HG02571 (cell line): ENCODE measurements at regions not wholly inside any gene's neighbourhood (a gene's known extent, or its start where the extent isn't known, plus 50 kb on each side); places are given as distances from the start of the nearest gene placed in this dataset.
"Not testable (repeated sequence)": the region's sequence is repeated elsewhere in the genome, so short reads cannot be mapped to it uniquely, and the experiment has no call there.

ENCODE experiments used
- ATAC-seq: cut with Tn5 transposase; IDR thresholded peaks from one replicate; pipeline ENCODE4 v1.9.1; 2021; ENCODE audit warnings: mild to moderate bottlenecking, moderate library complexity; ENCODE audit not compliant: unreplicated experiment

- no peak for ATAC-seq
Observed at GRCh38 chr11:90635886-90636285, 413.0 kb upstream of the CHORDC1 start.

- ATAC-seq: no peak
Observed at GRCh38 chr11:90635151-90635550, 412.3 kb upstream of the CHORDC1 start.

GRCh38 chr11:90630176-90630575 is 407.3 kb upstream of the CHORDC1 start:
- no peak for ATAC-seq

DNA sequence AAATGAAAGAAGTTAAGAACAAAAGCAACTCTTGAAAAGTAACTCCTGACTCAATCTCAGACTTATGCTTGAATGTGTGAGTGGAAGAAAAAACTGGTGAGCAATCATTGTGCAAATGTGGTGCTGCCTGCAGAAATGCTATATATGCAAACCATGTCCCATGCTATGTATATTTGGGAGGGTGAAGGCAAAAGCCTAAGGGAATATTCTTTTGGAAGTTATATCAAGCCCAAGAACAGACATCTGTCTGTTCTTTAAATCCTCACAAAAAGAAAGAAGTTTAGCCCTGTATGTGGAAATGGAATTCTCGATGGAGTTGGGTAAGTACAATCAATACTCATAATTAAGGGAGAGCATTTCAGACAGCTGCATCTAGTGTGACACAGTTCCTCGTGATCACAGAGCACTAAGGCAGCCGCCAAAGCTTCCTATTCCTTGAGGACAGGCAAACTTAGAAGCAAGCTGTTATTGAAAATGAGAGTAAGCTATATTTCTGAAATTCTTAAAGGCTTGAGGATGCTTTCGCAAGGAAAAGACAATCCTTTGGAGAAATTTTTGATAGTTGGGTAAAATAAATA is 406.5 kb upstream of the CHORDC1 start:
- ATAC-seq: no peak

DNA sequence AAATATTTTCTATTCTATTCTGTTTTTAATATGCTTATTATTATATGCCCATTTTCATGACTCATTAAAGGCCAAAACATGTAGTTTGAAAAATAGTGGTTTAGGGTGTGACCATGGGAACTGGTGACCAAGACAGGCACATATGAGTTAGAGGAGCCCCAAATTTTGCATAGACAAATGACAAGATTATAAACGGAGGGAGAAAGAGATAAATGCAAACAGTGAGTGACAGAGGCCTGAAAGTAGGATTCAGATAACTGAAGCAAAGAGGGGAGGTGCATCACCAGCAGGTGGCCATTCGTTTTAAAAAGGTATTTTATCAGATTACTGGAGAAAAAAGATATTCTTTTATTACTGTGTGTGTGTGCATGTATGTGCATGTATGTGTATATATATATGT is 391.5 kb upstream of the CHORDC1 start:
- ATAC-seq: no peak

GRCh38 chr11:90613037-90613436 is 390.2 kb upstream of the CHORDC1 start:
- not testable (repeated sequence) for ATAC-seq

DNA sequence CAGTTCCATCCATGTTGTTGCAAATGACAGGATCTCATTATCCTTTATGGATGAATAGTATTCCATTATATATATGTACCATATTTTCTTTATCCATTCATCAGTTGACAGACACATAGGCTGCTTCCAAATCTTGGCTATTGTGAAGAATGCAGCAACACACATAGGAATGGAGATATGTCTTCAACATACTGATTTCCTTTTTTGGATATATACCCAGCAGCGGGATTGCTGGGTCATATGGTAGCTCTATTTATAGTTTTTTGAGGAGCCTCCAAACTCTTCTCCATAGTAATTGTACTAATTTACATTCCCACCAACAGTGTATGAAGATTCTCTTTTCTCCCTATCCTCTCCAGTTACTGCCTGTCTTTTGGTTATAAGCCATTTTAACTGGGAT is 383.9 kb upstream of the CHORDC1 start:
- ATAC-seq: no peak

GRCh38 chr11:90601261-90601660 is 378.4 kb upstream of the CHORDC1 start:
- no peak for ATAC-seq

DNA sequence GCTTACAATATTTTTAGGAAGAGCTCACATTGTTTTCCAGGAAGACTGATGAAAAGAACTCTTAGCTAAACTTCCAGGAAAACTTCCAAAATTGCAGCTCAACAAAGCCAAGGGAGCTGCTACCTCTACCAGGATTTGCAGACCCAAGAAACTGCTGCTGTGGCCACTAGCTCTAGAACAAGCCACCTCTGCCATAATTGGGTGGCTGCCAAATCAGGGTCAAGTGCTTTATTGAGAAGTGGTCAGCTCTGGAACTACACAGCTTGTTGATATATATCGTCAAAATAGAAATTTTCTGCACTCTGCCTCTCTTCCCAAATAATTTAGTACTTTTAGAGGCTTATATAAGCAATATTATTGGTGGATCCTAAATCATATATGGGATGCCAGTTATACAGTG is 371.8 kb upstream of the CHORDC1 start:
- ATAC-seq: no peak

DNA sequence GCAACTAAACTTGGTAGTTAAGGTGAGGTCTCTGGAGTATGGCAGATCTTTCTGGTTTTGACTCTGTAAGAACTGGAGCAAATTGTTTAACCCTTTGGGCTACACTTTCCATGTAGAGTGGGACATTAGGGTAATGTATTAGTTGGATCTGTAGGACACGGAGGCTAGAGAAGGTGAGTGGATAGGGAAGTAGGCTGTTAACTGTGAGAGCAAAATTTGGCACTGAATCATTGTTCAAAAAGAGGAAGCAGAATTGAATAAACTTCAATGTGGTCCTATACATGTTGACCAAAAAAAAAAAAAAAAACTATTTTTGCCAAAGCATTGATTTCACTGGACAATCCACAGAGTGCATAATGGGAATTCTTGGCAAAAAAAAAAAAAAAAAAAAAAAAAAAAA is 370.2 kb upstream of the CHORDC1 start:
- no peak for ATAC-seq

GRCh38 chr11:90590286-90590685 is 367.4 kb upstream of the CHORDC1 start:
- ATAC-seq: no peak

- no peak for ATAC-seq
Observed at GRCh38 chr11:90589735-90590134, 366.9 kb upstream of the CHORDC1 start.

DNA sequence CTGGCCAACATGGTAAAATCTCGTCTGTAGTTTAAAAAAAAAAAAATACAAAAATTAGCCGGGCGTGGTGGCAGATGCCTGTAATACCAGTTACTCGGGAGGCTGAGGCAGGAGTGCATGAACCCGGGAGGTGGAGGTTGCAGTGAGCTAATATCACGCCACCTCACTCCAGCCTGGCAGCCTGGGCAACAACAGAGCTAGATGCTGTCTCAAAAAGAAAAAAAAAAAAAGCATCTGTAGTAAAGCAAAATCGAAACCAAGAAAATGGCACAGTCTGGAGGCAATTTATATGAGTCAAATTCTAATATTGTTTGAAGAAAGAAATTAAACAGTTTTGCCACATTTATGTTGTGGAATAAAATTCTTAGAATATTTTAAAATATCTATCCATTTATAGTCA is 365.0 kb upstream of the CHORDC1 start:
- no peak for ATAC-seq

- ATAC-seq: no peak
Observed at GRCh38 chr11:90585491-90585890, 362.6 kb upstream of the CHORDC1 start.

DNA sequence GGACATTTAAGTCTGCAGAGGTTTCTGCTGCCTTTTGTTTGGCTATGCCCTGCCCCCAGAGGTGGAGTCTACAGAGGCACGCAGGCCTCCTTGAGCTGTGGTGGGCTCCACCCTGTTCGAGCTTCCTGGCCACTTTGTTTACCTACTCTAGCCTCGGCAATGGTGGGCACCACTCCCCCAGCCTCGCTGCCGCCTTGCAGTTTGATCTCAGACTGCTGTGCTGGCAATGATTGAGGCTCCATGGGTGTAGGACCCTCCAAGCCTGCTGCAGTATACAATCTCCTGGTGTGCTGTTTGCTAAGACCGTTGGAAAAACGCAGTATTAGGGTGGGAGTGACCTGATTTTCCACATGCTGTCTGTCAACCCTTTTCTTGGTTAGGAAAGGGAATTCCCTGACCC is 360.1 kb upstream of the CHORDC1 start:
- ATAC-seq: not testable (repeated sequence)

GRCh38 chr11:90564531-90564930 is 341.7 kb upstream of the CHORDC1 start:
- no peak for ATAC-seq

DNA sequence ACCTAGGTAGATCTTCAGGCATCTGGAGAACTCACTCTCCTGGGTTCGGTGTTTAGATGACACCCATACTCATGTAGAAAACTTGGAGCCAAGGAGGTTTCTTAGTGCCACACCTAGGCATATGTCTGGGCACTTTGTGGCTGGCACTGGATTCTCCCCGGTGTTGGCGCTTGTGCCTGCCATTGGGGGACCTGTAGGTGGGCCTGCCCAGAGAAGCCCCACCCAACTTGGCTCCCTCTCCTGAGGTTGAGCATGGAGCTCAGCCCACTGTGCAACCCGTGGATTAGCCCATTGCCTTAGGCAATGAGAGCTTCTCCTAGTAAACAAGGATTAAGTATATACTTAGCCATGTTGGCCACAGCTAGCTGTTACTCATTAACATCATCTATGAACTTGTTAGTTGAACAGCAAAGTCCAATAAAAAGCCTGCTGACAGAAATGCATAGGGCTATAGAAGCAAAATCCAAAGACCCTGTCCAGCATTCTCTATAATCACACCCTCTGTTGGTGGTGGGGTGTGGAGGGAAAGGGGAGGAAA is 335.5 kb upstream of the CHORDC1 start:
- no peak for ATAC-seq

- no peak for ATAC-seq
Observed at GRCh38 chr11:90556606-90557005, 333.8 kb upstream of the CHORDC1 start.

DNA sequence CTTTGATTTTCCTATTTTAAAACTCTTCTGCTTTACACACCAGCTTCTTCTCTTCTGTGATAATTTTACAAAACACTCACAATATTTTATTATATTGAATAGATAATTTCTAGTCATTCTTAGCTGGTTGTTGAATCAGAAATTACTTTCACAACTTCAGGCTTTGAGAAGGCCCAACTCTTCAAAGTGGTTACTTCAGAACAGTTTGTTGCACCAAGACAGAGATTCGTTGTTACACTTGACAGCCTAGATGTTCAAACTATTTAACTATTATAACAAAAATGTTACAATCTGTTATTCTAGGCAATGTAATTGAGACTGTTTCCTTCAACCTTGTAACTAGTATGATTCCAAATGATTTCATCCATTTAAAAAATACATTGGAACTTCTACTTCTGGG is 333.2 kb upstream of the CHORDC1 start:
- ATAC-seq: no peak

DNA sequence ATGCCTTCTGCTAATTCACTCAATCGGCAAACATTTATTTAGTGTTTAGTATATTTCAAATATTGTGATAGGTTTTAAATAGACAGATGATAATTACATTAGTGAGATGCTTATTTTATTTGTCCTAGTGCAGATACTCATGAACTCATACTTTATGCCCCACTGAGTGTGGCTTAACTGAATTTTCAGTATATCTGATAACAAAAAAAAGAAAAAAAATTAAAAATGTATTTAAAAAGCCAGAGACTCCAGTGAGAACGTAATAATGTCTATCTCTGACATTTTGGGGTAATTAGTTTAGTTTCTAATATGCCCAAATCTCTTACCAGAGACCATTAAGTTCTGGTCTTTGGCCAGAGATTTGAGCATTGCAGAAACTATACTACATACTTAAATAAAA is 332.6 kb upstream of the CHORDC1 start:
- no peak for ATAC-seq

DNA sequence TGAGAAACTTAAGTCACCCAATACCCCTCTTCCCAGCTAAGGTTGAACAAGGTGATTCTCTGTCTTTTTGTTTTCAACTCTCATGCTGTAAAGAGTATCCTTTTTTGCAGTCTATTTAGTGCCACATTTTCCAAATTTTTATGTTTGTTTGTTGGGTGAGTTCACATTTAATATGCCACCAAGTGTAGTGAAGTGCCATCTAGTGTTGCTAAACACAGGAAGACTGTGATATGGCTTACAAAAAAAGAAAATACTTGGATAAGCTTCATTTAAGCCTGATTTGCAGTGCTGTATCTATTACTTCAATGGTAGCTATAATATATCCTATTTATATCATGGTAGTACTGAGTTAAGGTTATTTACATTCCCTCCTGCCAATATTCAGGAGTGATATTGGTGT is 319.2 kb upstream of the CHORDC1 start:
- ATAC-seq: no peak

- no peak for ATAC-seq
Observed at GRCh38 chr11:90536301-90536700, 313.5 kb upstream of the CHORDC1 start.

DNA sequence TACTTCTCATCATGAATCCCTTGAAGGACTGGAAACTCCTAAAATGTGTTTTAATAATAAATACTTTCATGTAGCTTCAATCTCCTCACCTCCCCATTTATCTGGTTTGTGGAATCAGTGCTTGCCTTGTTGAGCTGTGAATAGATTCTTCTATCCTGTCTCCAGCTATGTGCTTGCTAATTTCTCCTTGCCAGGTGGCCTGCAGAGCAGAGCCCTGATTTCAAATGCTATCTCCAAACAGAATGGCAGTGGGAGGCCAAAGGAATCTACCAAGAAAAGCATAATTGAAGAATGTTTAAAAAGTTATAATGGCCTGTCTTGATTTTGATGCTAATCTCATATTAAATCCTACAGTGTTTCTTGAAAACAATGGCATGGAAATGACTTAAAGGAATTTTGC is 309.3 kb upstream of the CHORDC1 start:
- ATAC-seq: no peak
